Small intestine (tissue), 7 donors: ENCODE measurements at regions not wholly inside any gene's neighbourhood (a gene's known extent, or its start where the extent isn't known, plus 50 kb on each side); places are given as distances from the start of the nearest gene placed in this dataset.
"Not testable (repeated sequence)": the region's sequence is repeated elsewhere in the genome, so short reads cannot be mapped to it uniquely, and the experiment has no call there.

Experiments used
- DNase-seq, 2 donors: peaks; one replicate each; pipeline versions ENCODE4 v3.0.0 to v3.0.0-alpha.2; 2013
- FAIRE-seq: peaks from 2 replicates; lab custom pipeline; 2012; peaks lifted over from hg19 to GRCh38; lab: Jason Lieb, UNC
- H3K27ac ChIP-seq, 3 donors: one replicate each; pipeline ENCODE4 v1.5.1; 2013; ENCODE audit warnings: low read length in 2 of 3, mild to moderate bottlenecking in 2 of 3, control low read depth in 1 of 3, inconsistent platforms in 1 of 3, low read depth in 1 of 3, moderate library complexity in 1 of 3
- H3K27me3 ChIP-seq, 3 donors: one replicate each; pipeline ENCODE4 v1.6.1; 2013; ENCODE audit warnings: low read length in 3 of 3, inconsistent platforms in 1 of 3; ENCODE audit not compliant: control insufficient read depth in 3 of 3, insufficient read depth in 3 of 3
- H3K36me3 ChIP-seq, 3 donors: one replicate each; pipeline ENCODE4 v1.6.1; 2013; ENCODE audit warnings: low read length in 3 of 3, inconsistent platforms in 1 of 3, low read depth in 1 of 3, mild to moderate bottlenecking in 1 of 3, moderate library complexity in 1 of 3; ENCODE audit not compliant: control insufficient read depth in 3 of 3, insufficient read depth in 2 of 3
- H3K4me1 ChIP-seq, 3 donors: one replicate each; pipeline ENCODE4 v1.6.1; 2013; ENCODE audit warnings: low read length in 2 of 3, inconsistent platforms in 1 of 3, low read depth in 1 of 3, mild to moderate bottlenecking in 1 of 3, moderate library complexity in 1 of 3; ENCODE audit not compliant: control insufficient read depth in 3 of 3, insufficient read depth in 2 of 3
- H3K4me3 ChIP-seq, 3 donors: one replicate each; pipeline ENCODE4 v1.5.1; 2013; ENCODE audit warnings: low read length in 3 of 3, control low read depth in 1 of 3, inconsistent platforms in 1 of 3, low read depth in 1 of 3, mild to moderate bottlenecking in 1 of 3, moderate library complexity in 1 of 3
- H3K9me3 ChIP-seq, 2 donors: one replicate each; pipeline ENCODE4 v1.6.1; 2013; ENCODE audit warnings: low read depth in 1 of 2, low read length in 1 of 2; ENCODE audit not compliant: control insufficient read depth in 2 of 2, insufficient read depth in 1 of 2
- WGBS, 3 donors: extraction: QIAGEN DNeasy Blood & Tissue Kit; methylation state at CpG; one replicate each; pipeline ENCODE4 v1.1.7; 2013; 5-methylcytosine and 5-hydroxymethylcytosine counted together
- donor health status: healthy with polysubstance abuse.
- donor health status: control.
- donor health status: control.
- donor health status: Bipolar disorder and iron deficiency.
- donor health status: healthy.

DNA sequence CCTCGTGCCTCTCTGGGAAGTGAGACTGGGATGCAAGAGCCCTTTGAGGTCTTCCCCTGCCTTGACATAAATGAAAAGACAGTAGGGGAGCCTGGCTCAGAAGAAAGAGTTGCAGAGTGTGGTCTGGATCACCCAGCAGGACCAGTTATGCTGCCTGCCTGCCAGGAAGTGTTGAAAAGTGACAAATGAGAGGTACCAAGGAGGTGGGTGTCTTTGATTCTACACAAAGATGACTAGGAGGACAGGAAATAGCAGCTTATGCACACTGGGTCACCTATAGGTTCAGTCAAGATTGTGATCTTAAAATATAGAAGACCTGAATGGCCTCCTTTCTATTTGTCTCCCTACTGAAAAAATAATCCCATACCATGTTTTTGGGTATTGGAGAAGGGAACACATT, 137.6 kb downstream of the BCL2L11 start:
- FAIRE-seq, H3K4me1 ChIP-seq, DNase-seq, H3K36me3 ChIP-seq, H3K9me3 ChIP-seq, H3K4me3 ChIP-seq, H3K27ac ChIP-seq, H3K27me3 ChIP-seq: not testable (repeated sequence)
- 67 to 100% (median 97%) methylated on average over 1 of the region's 1 CpG for WGBS, 3 donors

DNA sequence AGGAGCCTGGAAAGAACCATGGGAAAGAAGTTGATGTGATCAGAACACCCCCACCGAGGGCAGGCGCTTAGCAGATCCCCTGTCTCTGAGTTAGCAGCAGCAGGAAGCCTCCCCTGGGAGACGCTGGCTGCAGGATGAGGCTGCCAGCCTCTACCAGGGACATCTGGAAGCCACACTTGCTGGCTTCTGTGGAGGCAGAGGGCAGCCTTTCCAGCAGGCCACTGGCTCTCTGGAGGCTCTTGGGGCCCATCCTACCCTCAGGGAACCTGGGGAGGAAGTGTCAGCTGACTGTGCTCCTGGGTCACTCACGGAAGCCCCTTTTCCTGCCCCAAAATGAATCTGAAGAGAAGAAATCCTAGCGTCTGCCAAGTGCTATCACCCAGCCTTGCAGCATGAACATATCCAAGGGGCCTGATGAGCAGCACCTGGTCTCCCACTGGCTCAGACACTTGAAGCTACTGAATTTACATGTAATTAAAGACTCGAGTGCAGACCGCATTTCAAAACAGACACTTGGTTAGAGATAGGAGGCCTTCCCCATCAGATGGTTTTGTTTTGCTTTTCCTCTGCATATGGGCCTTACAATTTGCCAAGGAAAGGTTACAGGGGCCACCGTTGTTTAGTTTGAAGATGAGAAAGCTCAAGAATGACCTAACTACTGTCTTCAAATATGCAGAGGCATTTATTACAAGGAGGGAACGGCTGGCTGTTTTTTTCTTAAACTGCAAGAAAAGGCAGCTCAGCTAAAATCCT, 142.1 kb downstream of the BCL2L11 start:
- not testable (repeated sequence) for FAIRE-seq, H3K36me3 ChIP-seq, H3K4me3 ChIP-seq, H3K4me1 ChIP-seq, H3K9me3 ChIP-seq, DNase-seq, H3K27ac ChIP-seq, H3K27me3 ChIP-seq
- 71 to 93% (median 91%) methylated on average over 4 to 6 of the region's 9 CpGs for WGBS, 3 donors

DNA sequence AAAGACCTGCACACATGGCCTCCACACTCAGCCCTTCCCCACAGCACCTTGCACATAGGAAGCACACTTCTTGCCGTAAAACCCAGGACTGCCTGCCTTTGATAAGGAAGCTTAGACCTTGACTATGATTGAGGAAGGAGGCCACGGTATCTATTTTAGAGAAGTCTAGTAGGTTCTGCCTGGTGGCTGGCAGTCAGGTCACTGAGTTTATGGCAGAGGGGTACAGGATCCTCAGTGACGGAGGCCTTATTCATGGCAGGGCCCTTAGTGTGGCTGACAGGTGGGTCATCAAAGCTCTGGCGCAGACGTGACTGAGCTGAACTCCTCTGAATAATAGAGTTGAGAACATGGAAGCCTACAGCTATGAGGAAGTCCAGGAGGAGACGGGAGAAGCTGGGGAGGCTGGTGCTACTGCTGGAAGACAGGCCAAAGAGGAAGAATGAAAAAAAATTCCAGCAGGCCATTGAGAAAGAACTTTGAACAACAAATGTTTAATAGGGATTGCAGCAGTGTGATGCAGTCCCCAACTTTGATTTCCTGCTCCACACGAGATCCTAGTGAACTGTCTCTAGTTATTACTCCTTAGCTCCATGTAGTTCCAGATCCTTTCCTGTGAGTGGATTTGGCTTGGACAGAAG, 142.8 kb downstream of the BCL2L11 start:
- FAIRE-seq, H3K36me3 ChIP-seq, H3K4me1 ChIP-seq, H3K27me3 ChIP-seq, H3K9me3 ChIP-seq, H3K4me3 ChIP-seq, H3K27ac ChIP-seq, DNase-seq: not testable (repeated sequence)
- WGBS, 3 donors = no CpG with 5 or more reads among the region's 7 CpGs

DNA sequence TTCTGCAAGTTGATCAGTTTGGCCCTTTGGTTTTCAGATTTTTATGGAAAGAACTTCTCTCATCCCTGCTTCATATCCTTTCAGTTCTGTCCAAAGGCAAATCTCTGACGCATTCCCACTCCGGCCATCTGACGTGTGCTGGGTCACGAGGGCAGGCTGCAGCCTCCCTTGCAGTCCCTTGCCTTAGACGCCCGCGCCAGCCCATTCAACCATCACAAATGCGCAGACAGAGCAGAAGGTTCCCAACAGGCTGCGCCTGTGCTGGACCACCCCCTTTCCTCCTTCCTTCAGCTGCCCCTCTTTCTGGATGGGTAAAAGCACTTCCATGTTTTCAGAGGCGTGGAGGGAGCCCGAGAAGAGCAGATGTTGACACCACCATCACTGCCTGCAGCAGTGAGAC, 144.2 kb downstream of the BCL2L11 start:
- not testable (repeated sequence) for H3K36me3 ChIP-seq, H3K27ac ChIP-seq, DNase-seq, H3K27me3 ChIP-seq, H3K4me3 ChIP-seq, H3K4me1 ChIP-seq, FAIRE-seq, H3K9me3 ChIP-seq
- 89 to 98% (median 96%) methylated on average over 9 to 11 of the region's 11 CpGs for WGBS, 3 donors

DNA sequence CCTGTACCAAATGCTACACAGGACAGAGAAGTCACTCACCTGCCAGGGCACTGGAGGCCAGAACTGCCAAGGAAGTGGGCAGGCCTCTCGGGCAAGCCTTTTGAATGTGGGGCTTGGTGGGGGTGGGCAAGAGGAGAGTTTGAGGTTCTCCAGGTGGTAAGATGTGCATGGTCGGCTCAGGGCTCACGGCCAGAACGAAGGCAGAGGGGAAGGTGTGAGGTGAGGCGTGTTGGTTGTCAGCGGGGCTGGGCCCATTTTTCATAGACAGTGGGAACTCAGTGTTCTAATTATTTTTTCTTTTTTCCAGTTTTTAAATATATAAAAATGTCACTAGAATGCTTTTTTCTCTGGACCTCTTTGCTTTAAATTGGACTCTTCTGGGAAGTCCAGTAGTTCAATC, 145.8 kb downstream of the BCL2L11 start:
- not testable (repeated sequence) for DNase-seq, H3K4me3 ChIP-seq, FAIRE-seq, H3K9me3 ChIP-seq, H3K4me1 ChIP-seq, H3K27ac ChIP-seq, H3K36me3 ChIP-seq, H3K27me3 ChIP-seq
- WGBS, 3 donors = 88 to 95% (median 92%) methylated on average over 5 to 6 of the region's 6 CpGs

DNA sequence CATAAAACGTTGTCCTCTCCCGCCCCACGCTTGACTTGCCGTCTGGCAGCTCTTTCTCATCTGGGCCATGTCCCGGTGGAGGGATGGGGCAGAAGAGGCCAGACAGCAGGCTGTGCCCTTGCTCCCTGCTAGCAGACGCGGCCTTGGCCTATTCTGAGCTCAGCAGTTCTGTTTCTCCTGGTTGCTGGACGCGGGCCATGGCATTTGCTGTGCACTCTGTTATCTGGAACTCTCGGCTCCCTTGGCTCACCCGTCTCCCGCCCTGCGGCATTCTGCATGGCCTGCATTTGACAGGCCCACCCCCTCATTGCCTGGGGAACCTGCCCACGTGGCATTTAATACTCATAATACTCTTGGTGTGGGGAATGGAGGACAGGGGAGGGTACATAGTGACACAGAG, 146.3 kb downstream of the BCL2L11 start:
- not testable (repeated sequence) for H3K36me3 ChIP-seq, H3K9me3 ChIP-seq, DNase-seq, H3K4me1 ChIP-seq, H3K27me3 ChIP-seq, H3K4me3 ChIP-seq, H3K27ac ChIP-seq, FAIRE-seq
- WGBS, 3 donors = 73 to 76% (median 73%) methylated on average over 8 to 14 of the region's 14 CpGs

DNA sequence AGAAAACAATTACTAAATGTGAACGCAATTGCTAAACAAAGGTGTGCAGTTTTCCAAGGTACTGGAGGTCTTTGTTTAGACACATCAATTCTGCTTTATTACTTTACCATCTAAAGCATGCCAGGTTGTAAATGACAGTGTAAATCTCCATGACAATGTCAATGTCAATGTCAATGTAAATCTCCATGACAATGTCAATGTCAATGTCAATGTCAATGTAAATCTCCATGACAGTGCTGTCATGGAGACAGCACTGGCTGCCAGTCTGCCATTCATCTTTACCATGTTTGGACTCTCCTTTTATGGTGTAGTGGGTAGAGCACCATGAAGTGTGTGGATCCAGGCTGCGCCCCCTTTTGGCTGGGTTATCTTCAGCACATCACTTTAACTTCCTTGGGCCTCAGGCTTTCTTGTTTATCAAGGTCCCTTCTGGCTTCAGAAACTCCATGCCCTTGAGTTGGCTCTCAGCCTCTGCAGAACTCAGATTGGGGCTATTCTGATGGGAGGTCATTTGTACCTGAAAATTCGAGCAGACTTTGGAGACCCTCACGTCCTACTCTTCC, 149.1 kb downstream of the BCL2L11 start:
- FAIRE-seq = not testable (repeated sequence)

DNA sequence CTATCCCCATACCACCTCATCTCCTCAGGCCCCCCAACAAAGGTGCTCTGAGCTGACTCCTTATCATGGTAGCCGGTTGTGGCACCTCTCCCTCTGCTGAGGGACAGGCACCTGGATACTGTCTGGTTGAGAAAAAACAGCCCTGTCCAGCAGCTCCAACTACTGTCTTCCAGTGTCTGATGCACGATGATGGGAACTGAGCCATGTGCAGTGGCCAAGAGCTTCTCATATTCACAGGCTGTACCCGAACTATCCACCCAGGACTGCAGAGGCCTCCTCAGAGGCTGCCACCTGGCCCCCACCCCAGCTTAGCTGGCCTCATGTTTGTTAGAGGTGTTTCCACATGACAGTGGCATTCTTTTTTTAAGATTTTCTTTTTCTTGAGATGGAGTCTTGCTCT, 149.9 kb downstream of the BCL2L11 start:
- H3K4me1 ChIP-seq, H3K27ac ChIP-seq, DNase-seq, H3K4me3 ChIP-seq, FAIRE-seq, H3K36me3 ChIP-seq, H3K9me3 ChIP-seq, H3K27me3 ChIP-seq: not testable (repeated sequence)
- 75 to 100% (median 80%) methylated on average over 1 to 2 of the region's 3 CpGs for WGBS, 3 donors

More for the DNA sequence above, 149.1 kb downstream of the BCL2L11 start:
- 83% methylated on average over 1 of the region's 4 CpGs; no CpG with 5 or more reads in 2 of the 3 donors for WGBS, 3 donors
- H3K9me3 ChIP-seq, DNase-seq, H3K4me1 ChIP-seq, H3K27me3 ChIP-seq, H3K36me3 ChIP-seq, H3K27ac ChIP-seq, H3K4me3 ChIP-seq: not testable (repeated sequence)
